BLaER1 (cell line): ENCODE measurements at regions not wholly inside any gene's neighbourhood (a gene's known extent, or its start where the extent isn't known, plus 50 kb on each side); places are given as distances from the start of the nearest gene placed in this dataset.
"Not testable (repeated sequence)": the region's sequence is repeated elsewhere in the genome, so short reads cannot be mapped to it uniquely, and the experiment has no call there.

Source experiments
- H3K27ac ChIP-seq: shearing (Covaris generic); formaldehyde crosslinking; 2 replicates; pipeline ENCODE4 v1.8.1; 2022
- H3K27me3 ChIP-seq: shearing (Covaris generic); formaldehyde crosslinking; 2 replicates; pipeline ENCODE4 v1.8.1; 2022
- H3K36me3 ChIP-seq: shearing (Covaris generic); formaldehyde crosslinking; 2 replicates; pipeline ENCODE4 v1.8.1; 2022
- H3K4me1 ChIP-seq: shearing (Covaris generic); formaldehyde crosslinking; 2 replicates; pipeline ENCODE4 v1.8.1; 2022
- H3K4me2 ChIP-seq: shearing (Covaris generic); formaldehyde crosslinking; 2 replicates; pipeline ENCODE4 v1.8.1; 2022
- H3K4me3 ChIP-seq: shearing (Covaris generic); formaldehyde crosslinking; 2 replicates; pipeline ENCODE4 v1.8.1; 2022
- H3K9ac ChIP-seq: shearing (Covaris generic); formaldehyde crosslinking; 2 replicates; pipeline ENCODE4 v1.8.1; 2022
- H3K9me3 ChIP-seq: shearing (Covaris generic); formaldehyde crosslinking; 2 replicates; pipeline ENCODE4 v1.8.1; 2022
- H4K20me1 ChIP-seq: shearing (Covaris generic); formaldehyde crosslinking; 2 replicates; pipeline ENCODE4 v1.8.1; 2022
- Cebpa-rat ChIP-seq: shearing (Covaris generic); IDR thresholded peaks from 2 replicates; pipeline ENCODE4 v1.8.1; 2022

DNA sequence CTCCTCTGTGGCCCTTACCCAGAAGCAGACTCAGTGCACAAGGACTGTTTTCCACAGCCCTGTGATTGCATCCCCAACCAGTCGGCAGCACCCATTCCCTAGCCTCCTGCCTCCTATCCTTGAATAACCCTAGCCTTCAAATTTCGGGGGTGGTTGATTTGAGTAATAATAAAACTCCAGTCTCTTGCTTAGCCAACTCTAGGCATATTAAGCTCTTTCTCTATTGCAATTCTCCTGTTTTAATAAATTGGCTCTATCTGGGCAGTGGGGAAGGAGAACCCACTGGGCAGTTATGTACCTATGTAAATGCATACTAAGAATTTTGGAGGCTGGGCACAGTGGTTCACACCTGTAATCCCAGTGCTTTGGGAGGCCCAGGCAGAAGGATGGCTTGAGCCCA lies 70.6 kb upstream of the ZMYND8 start:
- Histone ChIP-seq H3K4me1 (peaks cover 9% of the 10 kb centered on the region; the same call in 1 of the 2 replicates), H3K9ac (no peak overlapping the region), H3K9me3 (peaks cover 28% of the 10 kb centered on the region), H3K4me3 (no peak overlapping the region), H3K27me3 (no peaks in the 10 kb centered on the region), H3K36me3 (no peaks in the 10 kb centered on the region), H3K4me2 (no peak overlapping the region), H4K20me1 (no peaks in the 10 kb centered on the region), H3K27ac (no peak overlapping the region)
- TF ChIP-seq Cebpa-rat = no peak

DNA sequence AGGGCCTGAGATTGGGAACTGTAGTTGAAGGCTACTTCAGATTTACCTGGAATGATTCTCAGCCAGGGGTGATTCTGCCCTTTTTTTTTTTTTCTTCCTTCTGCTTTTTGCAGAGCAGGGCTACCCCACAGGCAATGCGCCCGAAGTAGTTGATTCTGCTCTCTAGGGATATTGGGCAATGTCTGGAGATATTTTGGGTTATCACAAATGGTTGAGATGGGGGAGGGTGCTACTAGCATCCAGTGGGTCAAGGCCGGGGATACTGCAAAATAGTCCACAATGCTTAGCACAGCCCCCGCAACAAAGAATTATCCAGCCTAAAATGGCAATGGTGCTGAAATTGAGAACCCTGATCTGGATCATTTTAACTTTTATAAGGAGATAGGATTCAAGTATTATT lies 71.2 kb upstream of the ZMYND8 start:
- no peak overlapping the region for H3K4me3 ChIP-seq
- no peak for TF ChIP-seq Cebpa-rat
- peaks cover 28% of the 10 kb centered on the region for H3K9me3 ChIP-seq
- H3K4me2 ChIP-seq = peak overlapping the region; percentile 33; the same call in 1 of the 2 replicates
- H3K27me3 ChIP-seq = no peaks in the 10 kb centered on the region
- no peak overlapping the region for H3K27ac ChIP-seq
- no peak overlapping the region for H3K9ac ChIP-seq
- peaks cover 14% of the 10 kb centered on the region; the same call in 1 of the 2 replicates for H3K4me1 ChIP-seq
- H4K20me1 ChIP-seq = no peaks in the 10 kb centered on the region
- no peaks in the 10 kb centered on the region for H3K36me3 ChIP-seq

DNA sequence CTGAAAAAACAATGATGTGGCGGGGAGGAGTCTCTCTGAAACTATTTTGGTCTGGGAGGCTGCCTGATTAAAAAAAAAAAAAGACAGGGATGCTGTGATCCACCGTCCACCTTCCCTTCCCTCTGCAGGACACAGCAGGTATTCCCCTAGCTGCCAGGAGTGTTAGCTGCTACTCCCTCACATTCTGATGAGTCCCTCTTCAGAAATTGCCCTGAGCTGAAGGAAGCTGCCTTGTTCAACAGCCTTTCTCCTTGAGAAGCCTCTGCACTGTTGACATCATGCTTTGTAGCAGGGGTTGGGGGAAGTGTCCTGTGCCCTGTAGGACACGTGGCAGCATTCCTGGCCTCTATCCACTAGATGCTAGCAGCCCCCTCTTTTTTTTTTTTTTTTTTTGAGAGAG lies 71.7 kb upstream of the ZMYND8 start:
- Histone ChIP-seq H3K4me1 (peaks cover 15% of the 10 kb centered on the region; the same call in 1 of the 2 replicates), H3K9me3 (peaks cover 28% of the 10 kb centered on the region), H4K20me1 (no peaks in the 10 kb centered on the region), H3K27me3 (no peaks in the 10 kb centered on the region), H3K36me3 (no peaks in the 10 kb centered on the region), H3K4me2 (no peak overlapping the region), H3K9ac (no peak overlapping the region), H3K4me3 (no peak overlapping the region), H3K27ac (no peak overlapping the region)
- TF ChIP-seq Cebpa-rat = no peak

DNA sequence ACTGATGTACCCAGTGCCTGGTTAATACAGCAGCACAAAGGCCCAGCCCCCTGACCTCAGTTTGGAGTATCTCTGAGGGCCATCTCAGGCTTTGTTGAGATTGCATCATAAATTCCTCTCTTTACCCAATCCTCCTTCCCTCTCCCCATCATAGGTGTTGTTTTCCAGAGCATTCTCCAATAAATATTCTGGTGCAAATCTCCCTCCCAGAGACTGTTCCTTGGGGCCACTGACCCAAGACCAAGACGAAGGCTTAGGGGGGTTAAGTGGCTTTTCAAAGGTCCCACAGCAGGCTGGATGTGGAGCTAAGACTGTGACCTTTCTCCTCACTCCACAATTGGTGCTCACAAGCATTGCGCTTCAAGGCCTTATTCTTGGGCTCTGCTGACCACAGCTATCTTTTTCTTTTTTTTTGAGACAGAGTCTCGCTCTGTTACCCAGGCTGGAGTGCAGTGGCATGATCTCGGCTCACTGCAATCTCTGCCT lies 72.4 kb upstream of the ZMYND8 start:
- no peaks in the 10 kb centered on the region for H3K27me3 ChIP-seq
- H3K4me2 ChIP-seq = no peak overlapping the region
- H3K9ac ChIP-seq = no peak overlapping the region
- H3K4me1 ChIP-seq = peaks cover 15% of the 10 kb centered on the region; the same call in 1 of the 2 replicates
- H3K36me3 ChIP-seq = no peaks in the 10 kb centered on the region
- no peak for TF ChIP-seq Cebpa-rat
- no peak overlapping the region for H3K27ac ChIP-seq
- no peak overlapping the region for H3K4me3 ChIP-seq
- H3K9me3 ChIP-seq = peaks cover 28% of the 10 kb centered on the region
- no peaks in the 10 kb centered on the region for H4K20me1 ChIP-seq

DNA sequence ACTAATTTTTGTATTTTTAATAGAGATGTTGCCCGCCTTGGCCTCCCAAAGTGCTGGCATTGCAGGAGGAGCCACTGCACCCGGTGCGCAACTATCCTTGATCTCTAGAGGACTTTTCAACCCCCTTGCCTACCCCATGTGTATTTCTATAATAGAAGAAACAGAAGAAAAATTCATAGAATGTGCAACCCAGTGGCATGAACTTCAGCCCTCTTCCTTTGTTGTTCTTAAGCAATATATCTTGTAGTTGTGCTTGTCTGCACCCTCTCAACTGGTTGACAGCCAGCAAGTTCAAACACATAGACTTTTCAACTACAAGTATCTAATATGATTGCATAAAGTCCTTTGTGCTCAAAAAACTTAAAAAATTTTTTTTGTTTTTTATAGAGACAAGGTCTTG lies 72.3 kb upstream of the NCOA3 start:
- Histone ChIP-seq H3K36me3 (no peaks in the 10 kb centered on the region), H3K9me3 (peaks cover 28% of the 10 kb centered on the region), H3K27me3 (no peaks in the 10 kb centered on the region), H4K20me1 (no peaks in the 10 kb centered on the region), H3K4me3 (no peak overlapping the region), H3K4me2 (no peak overlapping the region), H3K9ac (no peak overlapping the region), H3K4me1 (peaks cover 15% of the 10 kb centered on the region; the same call in 1 of the 2 replicates), H3K27ac (no peak overlapping the region)
- no peak for TF ChIP-seq Cebpa-rat

DNA sequence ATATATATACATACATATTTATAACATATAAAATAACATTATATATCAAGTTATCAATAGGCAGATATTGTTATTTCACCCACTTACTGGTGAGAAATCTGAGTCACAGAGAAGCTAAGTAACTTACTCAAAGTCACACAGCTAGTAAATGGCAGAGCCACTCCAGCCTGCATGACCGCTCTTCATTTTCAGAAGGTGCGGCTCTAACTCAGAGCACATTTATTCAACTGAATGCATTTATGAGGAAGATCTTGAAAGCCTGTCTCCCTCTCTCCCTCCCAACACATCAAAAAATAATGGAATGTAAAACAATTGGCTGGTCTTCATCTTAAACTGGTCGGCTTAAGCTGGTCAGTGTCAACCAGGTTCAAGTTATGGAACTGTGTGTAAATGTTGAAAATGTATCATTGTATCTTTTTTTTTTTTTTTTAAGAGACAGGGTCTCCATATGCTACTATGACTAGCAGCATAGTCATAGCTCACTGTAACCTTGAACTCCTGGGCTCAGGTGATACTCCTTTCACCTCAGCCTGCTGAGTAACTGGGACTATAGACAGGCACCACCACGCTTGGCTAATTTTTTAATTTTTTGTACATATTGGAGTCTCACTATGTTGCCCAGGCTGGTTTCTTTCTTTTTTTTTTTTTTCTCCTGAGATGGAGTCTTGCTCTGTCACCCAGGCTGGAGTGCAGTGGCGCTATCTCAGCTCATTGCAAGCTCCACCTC lies 70.7 kb upstream of the NCOA3 start:
- Histone ChIP-seq H3K9me3 (peaks cover 25% of the 10 kb centered on the region), H3K4me3 (no peak overlapping the region), H3K27me3 (no peaks in the 10 kb centered on the region), H3K27ac (no peak overlapping the region), H3K4me2 (no peak overlapping the region), H4K20me1 (no peaks in the 10 kb centered on the region), H3K9ac (no peak overlapping the region), H3K36me3 (no peaks in the 10 kb centered on the region), H3K4me1 (peaks cover 15% of the 10 kb centered on the region; the same call in 1 of the 2 replicates)
- TF ChIP-seq Cebpa-rat = no peak

DNA sequence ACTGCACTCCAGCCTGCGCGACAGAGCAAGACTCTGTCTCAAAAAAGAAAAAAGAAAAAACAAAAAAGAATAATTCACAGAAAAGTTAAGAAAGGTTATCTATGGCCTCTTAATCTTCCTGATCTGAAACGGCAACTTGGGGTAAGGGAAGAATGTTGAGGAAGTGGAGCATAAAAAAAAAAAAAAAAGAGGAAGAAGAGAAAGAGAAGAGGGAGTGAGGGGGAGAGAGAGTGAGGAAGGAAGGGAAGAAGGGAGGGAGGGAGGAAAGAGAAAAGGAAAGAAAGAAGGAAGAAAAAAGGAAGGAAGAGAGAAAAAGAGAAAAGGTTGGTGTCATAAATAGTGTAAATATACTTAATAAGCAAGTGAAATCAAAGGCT lies 68.9 kb upstream of the NCOA3 start:
- Histone ChIP-seq H3K27ac (0 out of 2 replicates have a peak overlapping the region, but pooled peaks have one; percentile 9), H3K36me3 (no peaks in the 10 kb centered on the region), H3K9ac (no peak overlapping the region), H3K4me3 (no peak overlapping the region), H3K4me1 (peaks cover 11% of the 10 kb centered on the region; the same call in 1 of the 2 replicates), H3K4me2 (no peak overlapping the region), H3K9me3 (peaks cover 7% of the 10 kb centered on the region), H4K20me1 (no peaks in the 10 kb centered on the region), H3K27me3 (no peaks in the 10 kb centered on the region)
- TF ChIP-seq Cebpa-rat = no peak

DNA sequence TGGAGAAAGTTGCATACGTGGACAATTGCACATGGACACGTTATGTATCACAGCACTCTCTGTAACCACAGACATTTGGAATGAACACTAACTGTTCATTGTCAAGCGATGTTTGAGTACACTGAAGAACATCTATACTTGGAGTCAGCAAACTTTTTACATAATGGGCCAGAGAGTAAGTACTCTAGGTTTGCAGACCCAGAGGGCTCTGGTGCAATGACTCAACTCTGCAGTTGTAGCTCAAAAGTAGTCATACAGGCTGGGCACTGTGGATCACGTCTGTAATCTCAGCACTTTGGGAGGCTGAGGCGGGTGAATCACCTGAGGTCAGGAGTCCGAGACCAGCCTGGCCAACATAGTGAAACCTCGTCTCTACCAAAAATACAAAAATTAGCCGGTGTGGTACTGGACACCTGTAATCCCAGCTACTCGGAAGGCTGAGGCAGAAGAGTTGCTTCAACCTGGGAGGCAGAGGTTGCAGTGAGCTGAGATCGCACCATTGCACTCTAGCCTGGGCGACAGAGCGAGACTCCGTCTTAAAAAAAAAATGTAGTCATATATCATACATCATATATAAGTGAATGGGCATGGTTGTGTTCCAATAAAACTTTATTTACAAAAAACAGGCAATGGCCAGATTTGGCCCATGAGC lies 67.4 kb upstream of the NCOA3 start:
- not testable (repeated sequence) for H3K36me3 ChIP-seq, H4K20me1 ChIP-seq, H3K27me3 ChIP-seq, H3K4me3 ChIP-seq, H3K9me3 ChIP-seq, H3K4me1 ChIP-seq, H3K9ac ChIP-seq, H3K27ac ChIP-seq, H3K4me2 ChIP-seq

DNA sequence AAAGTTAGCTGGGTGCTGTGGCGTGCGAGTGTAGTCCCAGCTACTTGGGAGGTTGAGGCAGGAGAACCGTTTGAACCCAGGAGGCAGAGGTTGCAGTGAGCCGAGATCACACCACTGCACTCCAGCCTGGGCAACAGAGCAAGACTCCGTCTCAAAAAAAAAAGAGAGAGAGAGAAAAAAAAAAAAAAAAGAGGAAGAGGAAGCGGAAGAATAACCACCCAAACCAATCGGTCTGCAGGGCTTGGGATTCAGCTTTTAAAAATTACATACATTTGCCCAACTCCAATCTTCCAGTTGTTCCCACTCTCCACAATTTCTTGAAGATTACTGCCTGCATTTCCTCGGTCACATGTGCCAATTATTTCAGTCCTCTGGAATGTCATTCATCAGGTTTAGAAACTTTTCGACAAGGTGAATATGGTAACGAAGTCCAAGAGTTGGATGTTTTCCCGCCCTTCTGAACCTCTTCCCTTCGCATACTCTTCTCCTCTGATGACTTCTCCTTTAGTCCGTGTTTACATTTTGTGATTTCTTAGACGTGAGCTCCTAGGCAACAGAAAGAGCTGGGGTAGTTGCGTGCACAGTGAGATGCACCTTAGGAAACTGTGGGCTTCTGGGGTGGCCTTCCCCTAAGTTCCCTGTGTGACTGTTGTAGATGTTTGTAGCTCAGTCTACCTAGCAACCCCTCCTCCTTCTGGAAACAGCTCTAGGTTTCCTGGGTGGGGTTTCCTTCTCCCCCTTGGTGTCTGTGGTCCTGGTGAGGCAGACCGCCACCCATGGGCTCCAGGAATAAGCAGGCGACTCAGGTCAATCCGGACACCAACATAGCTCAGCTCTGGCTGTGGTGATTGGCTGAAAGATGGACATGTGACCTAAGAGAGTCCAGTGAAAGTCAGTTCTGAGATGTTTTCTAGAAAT lies 63.0 kb upstream of the NCOA3 start:
- no peak overlapping the region for H3K4me2 ChIP-seq
- H3K4me3 ChIP-seq = no peak overlapping the region
- no peaks in the 10 kb centered on the region for H4K20me1 ChIP-seq
- H3K9ac ChIP-seq = no peak overlapping the region
- H3K4me1 ChIP-seq = no peaks in the 10 kb centered on the region; the same call in 1 of the 2 replicates
- H3K9me3 ChIP-seq = no peaks in the 10 kb centered on the region
- no peak for TF ChIP-seq Cebpa-rat
- no peaks in the 10 kb centered on the region for H3K27me3 ChIP-seq
- no peak overlapping the region for H3K27ac ChIP-seq
- no peaks in the 10 kb centered on the region for H3K36me3 ChIP-seq
